Activated naive CD8-positive, alpha-beta T cell treated with anti-CD3 and anti-CD28 coated beads, Interleukin-2, amount 50 U/mL, for 24 hours (primary cell): ENCODE measurements at regions not wholly inside any gene's neighbourhood (a gene's known extent, or its start where the extent isn't known, plus 50 kb on each side); places are given as distances from the start of the nearest gene placed in this dataset.

Experiments used
- ATAC-seq: fragments of 150-1000 bp; cut with Tn5 transposase; one replicate; pipeline ENCODE4 v1.10.0; 2021
- DNase-seq: peaks from one replicate; pipeline ENCODE4 v3.0.0; 2021
- H3K27ac Mint-ChIP-seq: one replicate; pipeline ENCODE4 v1.8.0; 2021; ENCODE audit warnings: mild to moderate bottlenecking, mixed read lengths
- H3K27me3 Mint-ChIP-seq: one replicate; pipeline ENCODE4 v1.8.0; 2021; ENCODE audit warnings: mixed read lengths
- H3K36me3 Mint-ChIP-seq: one replicate; pipeline ENCODE4 v1.8.0; 2021; ENCODE audit warnings: low read depth, mixed read lengths
- H3K4me1 Mint-ChIP-seq: one replicate; pipeline ENCODE4 v1.8.0; 2021; ENCODE audit warnings: mixed read lengths
- H3K4me3 Mint-ChIP-seq: one replicate; pipeline ENCODE4 v1.8.0; 2021; ENCODE audit warnings: mild to moderate bottlenecking, moderate library complexity, mixed read lengths
- H3K9me3 Mint-ChIP-seq: one replicate; pipeline ENCODE4 v1.8.0; 2021; ENCODE audit warnings: mixed read lengths

DNA sequence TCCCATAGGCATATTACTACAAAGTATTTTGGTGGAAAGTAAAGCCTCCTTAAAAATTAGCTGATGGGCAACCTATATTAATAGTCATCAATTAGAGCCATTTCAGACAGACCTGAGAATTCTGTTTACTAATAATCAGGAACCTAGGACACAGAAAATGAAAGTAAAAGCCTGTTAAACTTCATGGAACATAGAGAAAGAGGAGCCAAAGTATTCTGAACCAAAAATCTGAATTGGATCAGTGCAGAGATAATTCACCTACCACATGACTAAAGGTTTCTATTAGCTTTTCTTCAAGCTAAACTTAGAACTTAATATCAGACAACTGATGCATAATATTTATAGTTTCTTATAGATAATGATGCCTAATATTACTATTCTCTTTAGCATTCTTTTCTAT lies 204.5 kb upstream of the RHOBTB1 start:
- ATAC-seq (no peak), DNase-seq (no peak)
- Mint-ChIP-seq H3K4me1 (no peaks in the 10 kb centered on the region), H3K4me3 (no peak overlapping the region), H3K9me3 (no peaks in the 10 kb centered on the region), H3K27ac (no peak overlapping the region), H3K36me3 (no peaks in the 10 kb centered on the region), H3K27me3 (peaks cover 1% of the 10 kb centered on the region)

DNA sequence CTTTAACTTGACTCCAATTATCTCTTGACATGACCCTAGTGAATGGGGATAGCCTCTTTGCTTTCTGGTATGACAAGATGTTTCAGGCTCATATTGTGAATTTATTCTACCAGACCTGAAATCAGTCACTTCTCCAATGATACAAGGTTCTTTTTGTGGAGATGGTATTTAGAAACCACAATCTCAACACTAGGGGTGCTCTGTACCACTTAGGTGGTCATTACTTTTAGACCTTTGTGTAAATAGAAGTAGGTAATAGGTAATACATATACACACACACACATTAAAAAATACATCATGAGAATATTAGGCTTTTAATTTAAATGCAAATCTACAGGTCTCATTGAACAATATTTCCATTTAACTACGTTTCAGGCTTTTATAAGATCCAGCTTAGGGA lies 199.0 kb upstream of the RHOBTB1 start:
- Mint-ChIP-seq H3K4me3 (no peak overlapping the region), H3K36me3 (no peaks in the 10 kb centered on the region), H3K4me1 (peaks cover 2% of the 10 kb centered on the region), H3K27me3 (peaks cover 1% of the 10 kb centered on the region), H3K27ac (no peak overlapping the region), H3K9me3 (no peaks in the 10 kb centered on the region)
- no peak for DNase-seq
- ATAC-seq, result no peak

DNA sequence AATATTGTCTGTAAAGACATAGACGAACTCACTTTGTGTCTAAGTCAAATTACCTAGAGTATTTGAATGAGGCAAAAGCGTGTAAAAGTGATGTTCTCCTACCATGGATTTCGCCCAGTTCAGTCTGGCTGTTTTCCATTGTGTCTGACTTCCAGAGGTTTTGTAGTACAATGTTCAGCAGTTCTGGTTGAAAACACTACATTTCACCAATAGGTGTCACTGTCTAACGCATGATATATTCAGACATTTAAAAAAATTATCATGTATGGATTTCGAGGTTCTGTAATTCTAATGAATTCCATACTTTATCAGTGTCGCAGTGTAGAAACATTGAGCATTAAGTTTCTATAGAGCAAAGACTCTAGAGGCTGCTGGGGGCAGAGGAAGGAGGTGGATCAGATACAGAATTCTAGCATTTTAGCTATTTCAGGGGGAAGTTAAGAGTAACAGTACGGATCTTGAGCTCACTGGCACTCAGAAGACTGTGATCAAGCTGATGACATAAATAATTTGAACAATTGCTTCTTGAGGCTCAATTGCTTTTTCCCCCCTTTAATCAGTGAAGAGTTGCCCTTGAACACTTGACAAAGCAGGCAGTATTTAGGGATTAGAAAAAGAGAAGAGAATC lies 196.9 kb upstream of the RHOBTB1 start:
- Mint-ChIP-seq H3K36me3 (no peaks in the 10 kb centered on the region), H3K4me3 (no peak overlapping the region), H3K4me1 (peaks cover 6% of the 10 kb centered on the region), H3K27me3 (no peaks in the 10 kb centered on the region), H3K27ac (no peak overlapping the region), H3K9me3 (no peaks in the 10 kb centered on the region)
- no peak for ATAC-seq
- DNase-seq, result no peak

DNA sequence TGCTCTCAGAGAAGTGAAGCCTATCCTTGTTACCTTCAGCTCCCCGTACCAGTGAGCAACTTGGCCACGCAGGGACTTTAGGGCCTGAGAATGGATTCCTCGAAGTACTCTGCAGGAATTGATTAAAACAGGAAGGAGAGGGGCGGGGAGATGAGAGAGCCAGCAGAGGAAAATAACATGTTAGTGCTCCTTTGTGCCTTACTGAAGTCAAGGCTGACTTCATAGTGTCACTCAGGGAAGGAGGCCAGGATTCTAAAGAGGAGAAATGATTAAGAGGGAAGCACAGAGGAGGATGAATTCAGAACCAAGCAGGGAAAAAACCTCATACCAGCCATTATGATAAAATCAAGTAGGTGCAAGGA lies 195.6 kb upstream of the RHOBTB1 start:
- H3K36me3 Mint-ChIP-seq, result no peaks in the 10 kb centered on the region

DNA sequence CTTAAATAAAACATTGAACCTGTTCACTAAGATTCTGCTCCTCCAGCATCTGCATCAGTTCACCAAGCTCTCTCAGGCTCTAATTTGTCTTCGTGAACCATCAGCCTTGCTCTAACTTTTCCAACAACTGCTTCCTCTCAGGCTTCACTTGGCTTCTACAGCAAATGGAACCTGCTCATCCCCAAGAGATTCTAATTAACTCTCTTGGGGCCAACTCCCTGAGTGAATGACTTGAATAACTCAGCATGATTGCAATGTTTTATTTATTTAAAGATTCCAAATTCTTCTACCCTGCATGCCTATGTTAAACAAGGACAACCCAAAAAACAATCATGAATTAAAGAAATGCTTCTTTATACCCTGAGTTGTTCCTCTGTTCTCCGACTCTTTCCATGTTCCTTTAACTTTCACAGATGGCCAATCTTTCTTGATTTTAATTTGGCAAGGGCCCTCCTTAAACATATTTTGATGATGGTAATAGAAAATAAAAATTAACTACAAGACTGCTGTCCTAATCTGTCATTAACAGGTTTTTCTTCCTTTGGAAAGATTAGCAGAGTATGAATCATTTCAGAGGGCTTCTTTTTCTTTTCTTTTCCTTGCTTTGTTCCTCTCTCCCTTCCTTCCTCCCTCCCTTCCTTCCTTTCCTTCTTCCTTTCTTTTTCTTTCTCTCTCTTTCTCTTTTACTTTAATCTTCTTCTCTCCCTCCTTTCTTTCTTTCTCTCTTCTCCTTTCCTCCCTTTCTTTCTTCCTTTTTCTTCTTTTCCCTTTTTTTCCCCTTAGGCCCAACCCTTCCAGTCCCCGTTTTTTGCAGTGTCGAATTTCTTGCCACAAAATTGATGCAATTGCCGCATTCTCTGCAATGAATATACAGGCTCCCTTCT lies 195.0 kb upstream of the RHOBTB1 start:
- Mint-ChIP-seq H3K4me3 (no peak overlapping the region), H3K27me3 (no peaks in the 10 kb centered on the region), H3K4me1 (peaks cover 10% of the 10 kb centered on the region), H3K27ac (no peak overlapping the region), H3K9me3 (no peaks in the 10 kb centered on the region), H3K36me3 (no peaks in the 10 kb centered on the region)
- DNase-seq (no peak), ATAC-seq (no peak)

More for the DNA sequence above, 195.6 kb upstream of the RHOBTB1 start:
- no peak for ATAC-seq
- no peak overlapping the region for H3K4me3 Mint-ChIP-seq
- H3K4me1 Mint-ChIP-seq, result peaks cover 10% of the 10 kb centered on the region
- H3K27ac Mint-ChIP-seq, result no peak overlapping the region
- H3K27me3 Mint-ChIP-seq, result no peaks in the 10 kb centered on the region
- no peaks in the 10 kb centered on the region for H3K9me3 Mint-ChIP-seq
- DNase-seq, result no peak

DNA sequence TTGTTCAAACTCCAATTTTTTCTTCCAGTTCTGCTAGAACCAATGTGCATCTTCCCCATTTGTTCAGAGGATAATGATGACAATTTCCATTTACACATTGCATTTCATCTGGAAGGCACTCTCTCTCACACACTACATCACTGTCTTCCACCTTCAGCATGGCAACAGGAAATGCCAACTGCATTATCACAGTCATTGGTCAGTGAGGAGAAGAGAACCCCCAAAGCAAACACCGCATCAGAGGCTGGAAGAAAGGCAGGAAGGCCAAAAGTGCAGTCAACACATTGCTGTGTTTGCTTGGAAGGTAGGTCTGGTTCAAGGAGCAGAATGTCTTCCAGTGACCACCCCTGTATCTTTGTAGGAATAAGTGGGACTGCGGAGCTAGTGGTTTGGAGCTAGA lies 192.2 kb upstream of the RHOBTB1 start:
- H3K4me3 Mint-ChIP-seq, result no peak overlapping the region
- no peak for ATAC-seq
- no peaks in the 10 kb centered on the region for H3K36me3 Mint-ChIP-seq
- no peaks in the 10 kb centered on the region for H3K9me3 Mint-ChIP-seq
- no peaks in the 10 kb centered on the region for H3K27me3 Mint-ChIP-seq
- no peak overlapping the region for H3K27ac Mint-ChIP-seq
- no peak for DNase-seq
- peaks cover 10% of the 10 kb centered on the region for H3K4me1 Mint-ChIP-seq

DNA sequence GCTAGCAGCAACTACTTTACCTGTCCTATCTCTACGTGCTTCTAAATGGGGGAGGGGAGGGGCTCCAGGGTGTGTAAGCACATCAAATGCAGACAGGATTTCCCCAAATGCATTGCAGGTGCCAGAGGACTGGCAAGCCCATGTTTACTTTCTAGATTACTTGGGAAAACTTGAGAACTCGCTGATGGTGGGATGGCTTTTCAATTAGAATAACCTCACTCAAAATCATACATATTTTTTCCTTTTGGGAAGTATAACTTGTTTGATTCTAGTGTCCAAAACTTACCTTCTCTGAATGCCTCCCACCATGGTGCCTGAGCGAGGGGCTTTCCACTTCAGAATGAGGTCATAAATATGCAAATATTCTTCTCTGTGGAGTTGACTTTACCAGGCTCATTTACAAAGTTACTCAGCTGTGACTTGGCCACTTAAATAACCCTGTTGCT lies 191.3 kb upstream of the RHOBTB1 start:
- Mint-ChIP-seq H3K27me3 (no peaks in the 10 kb centered on the region), H3K4me1 (peaks cover 8% of the 10 kb centered on the region), H3K27ac (no peak overlapping the region), H3K4me3 (no peak overlapping the region), H3K36me3 (no peaks in the 10 kb centered on the region), H3K9me3 (no peaks in the 10 kb centered on the region)
- ATAC-seq, result no peak
- DNase-seq, result no peak

DNA sequence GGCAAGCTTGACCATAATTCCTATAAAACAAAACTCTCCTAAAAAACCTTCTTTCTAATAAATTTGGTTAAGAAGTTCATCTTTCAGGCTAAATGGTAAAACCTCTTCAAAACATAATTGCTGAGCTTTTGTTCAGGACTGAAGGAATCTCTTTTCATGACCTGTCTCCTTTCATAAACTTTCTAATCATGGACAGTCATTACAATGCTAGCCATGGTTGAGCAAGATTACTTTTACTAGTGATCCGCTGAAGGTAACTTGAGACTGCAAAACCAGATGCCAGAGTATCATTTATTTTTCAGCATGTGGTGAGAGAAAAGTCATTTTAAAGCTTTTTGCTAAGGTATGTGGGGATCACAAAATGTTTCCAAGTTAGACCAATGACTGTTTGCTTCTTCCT lies 186.4 kb upstream of the RHOBTB1 start:
- Mint-ChIP-seq H3K4me1 (peaks cover 3% of the 10 kb centered on the region), H3K27ac (no peak overlapping the region), H3K4me3 (no peak overlapping the region), H3K36me3 (peaks cover 1% of the 10 kb centered on the region), H3K9me3 (peaks cover 4% of the 10 kb centered on the region), H3K27me3 (peaks cover 2% of the 10 kb centered on the region)
- ATAC-seq, result no peak
- DNase-seq, result no peak

DNA sequence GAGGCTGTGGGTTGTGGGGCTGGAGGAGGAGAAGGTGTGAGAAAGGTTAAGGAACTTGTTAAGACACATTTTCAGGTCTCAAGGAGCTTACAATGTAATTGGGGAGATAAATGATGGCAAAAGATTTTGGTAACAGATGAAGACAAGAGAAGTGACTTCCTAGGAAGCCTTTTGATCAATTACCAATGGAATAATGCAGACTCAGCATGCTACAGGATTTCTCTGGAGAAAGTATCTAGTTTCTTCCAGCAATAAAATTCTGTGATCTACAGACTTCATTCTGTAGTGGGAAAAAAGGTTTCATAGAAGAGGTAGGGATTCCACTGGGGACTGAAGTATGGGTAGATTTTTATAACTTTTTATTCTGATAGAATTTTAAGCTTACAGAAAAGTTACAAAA lies 184.2 kb upstream of the RHOBTB1 start:
- Mint-ChIP-seq H3K36me3 (peaks cover 1% of the 10 kb centered on the region), H3K27me3 (peaks cover 2% of the 10 kb centered on the region), H3K9me3 (peaks cover 4% of the 10 kb centered on the region), H3K4me1 (peaks cover 3% of the 10 kb centered on the region), H3K4me3 (no peak overlapping the region), H3K27ac (no peak overlapping the region)
- ATAC-seq, result no peak
- DNase-seq, result no peak

DNA sequence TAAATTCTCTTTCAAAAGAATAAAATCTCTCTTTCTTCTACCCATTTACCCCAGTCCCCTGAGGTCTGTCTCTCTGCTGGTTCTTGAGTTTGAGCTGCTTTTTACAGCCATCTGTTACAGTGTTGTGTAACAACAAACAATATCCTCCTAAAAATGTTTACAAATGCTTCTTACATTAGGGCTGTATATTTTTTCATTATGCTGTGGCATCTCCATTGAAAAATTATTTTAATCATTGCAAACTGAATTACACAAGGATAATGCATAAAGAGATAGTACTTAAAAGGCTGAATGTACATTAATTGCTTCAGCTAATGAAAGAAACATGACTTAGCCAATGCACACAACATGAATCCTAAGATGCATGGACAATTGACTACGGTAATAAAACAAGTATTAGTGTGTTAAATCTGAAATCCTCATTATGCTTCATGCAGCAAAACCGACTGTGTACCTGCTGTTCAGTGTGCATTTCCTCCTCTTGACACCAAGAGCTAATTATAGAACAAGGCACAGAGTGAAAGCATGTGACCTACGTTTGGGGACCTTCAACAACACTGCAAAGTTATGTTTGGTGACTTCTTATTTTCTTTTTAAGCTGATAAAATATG lies 181.7 kb upstream of the RHOBTB1 start:
- H3K9me3 Mint-ChIP-seq, result peaks cover 4% of the 10 kb centered on the region
- H3K4me1 Mint-ChIP-seq, result peaks cover 6% of the 10 kb centered on the region
- H3K4me3 Mint-ChIP-seq, result no peak overlapping the region
- H3K27me3 Mint-ChIP-seq, result peaks cover 2% of the 10 kb centered on the region
- peaks cover 1% of the 10 kb centered on the region for H3K36me3 Mint-ChIP-seq
- H3K27ac Mint-ChIP-seq, result no peak overlapping the region
- ATAC-seq, result no peak
- no peak for DNase-seq

DNA sequence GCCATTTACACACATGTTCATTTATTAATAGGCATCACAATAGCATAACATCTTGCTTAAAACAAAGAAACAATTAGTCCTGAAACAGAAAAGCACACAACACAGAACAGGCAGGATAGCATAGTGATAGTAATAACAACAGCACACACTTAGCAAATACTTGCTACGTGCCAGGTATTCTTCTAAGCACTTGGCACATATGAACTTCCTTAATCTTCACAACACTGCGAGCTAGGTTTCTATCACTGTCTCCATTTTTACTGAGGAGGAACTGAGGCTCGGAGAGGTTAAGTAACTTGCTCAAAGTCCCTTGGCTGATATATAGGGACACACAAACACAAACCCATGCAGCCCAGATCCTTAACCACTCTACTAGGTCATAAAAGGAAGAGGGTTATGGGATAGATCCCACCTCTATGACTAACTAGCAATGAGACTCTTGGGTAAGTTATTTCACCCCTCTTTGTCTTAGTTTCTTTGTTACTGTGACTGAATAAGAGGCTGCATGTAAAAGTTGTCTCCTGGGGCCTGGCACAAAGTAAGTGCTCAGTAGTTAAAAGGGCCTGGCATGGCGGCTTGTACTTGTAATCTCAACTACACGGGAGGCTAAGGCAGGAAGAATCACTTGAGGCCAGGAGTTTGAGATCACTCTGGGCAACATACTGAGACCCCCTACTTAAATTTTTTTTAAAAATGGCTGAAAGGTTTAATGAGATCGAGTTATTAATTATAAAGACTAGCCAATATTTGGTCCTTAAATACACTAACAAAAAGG lies 181.0 kb upstream of the RHOBTB1 start:
- peaks cover 6% of the 10 kb centered on the region for H3K4me1 Mint-ChIP-seq
- H3K27ac Mint-ChIP-seq, result no peak overlapping the region
- H3K27me3 Mint-ChIP-seq, result peaks cover 2% of the 10 kb centered on the region
- peaks cover 1% of the 10 kb centered on the region for H3K36me3 Mint-ChIP-seq
- H3K9me3 Mint-ChIP-seq, result peaks cover 4% of the 10 kb centered on the region
- no peak for ATAC-seq
- DNase-seq, result no peak
- no peak overlapping the region for H3K4me3 Mint-ChIP-seq

DNA sequence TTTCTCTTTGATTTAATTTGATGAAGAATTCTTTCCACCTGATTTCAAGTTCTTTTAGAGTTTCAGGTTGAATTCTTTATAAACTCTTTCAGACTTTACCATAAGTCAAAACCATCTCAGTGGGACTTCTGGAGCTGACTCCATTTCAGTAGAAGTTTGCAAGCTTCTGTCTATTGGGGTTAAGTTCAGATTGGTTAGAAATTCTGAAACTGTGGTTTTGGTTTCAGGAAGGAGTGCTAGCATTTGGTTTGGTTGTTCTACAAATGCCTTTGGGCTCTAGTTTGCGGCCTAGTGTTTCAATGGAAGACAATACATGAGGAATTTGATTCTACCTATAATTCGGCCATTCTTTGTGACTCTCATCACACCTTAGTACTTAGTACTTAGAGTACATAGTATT lies 176.8 kb upstream of the RHOBTB1 start:
- Mint-ChIP-seq H3K4me1 (peaks cover 6% of the 10 kb centered on the region), H3K9me3 (no peaks in the 10 kb centered on the region), H3K36me3 (no peaks in the 10 kb centered on the region), H3K4me3 (no peak overlapping the region), H3K27ac (no peak overlapping the region), H3K27me3 (no peaks in the 10 kb centered on the region)
- no peak for ATAC-seq
- no peak for DNase-seq

DNA sequence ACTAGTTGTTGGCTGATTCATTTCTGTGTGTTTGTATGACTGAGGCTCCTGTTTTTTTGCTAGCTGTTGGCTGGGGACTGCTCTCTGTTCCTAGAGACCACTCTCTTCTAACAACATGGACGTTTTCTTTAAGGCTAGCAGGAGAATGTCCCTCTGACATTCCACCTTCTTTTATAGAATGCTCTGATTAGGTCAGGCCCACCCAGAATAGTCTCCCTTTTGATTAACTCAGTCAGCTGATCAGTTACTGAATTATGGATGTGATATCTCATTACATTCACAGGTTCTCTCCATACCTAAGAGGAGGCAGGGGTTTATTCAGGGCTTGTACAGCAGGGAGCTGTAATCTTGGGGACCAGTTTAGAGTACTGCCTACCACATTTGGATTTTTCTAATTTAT lies 175.6 kb upstream of the RHOBTB1 start:
- ATAC-seq (no peak), DNase-seq (no peak)
- Mint-ChIP-seq H3K27ac (no peak overlapping the region), H3K36me3 (no peaks in the 10 kb centered on the region), H3K4me1 (peaks cover 3% of the 10 kb centered on the region), H3K9me3 (no peaks in the 10 kb centered on the region), H3K27me3 (no peaks in the 10 kb centered on the region), H3K4me3 (no peak overlapping the region)

DNA sequence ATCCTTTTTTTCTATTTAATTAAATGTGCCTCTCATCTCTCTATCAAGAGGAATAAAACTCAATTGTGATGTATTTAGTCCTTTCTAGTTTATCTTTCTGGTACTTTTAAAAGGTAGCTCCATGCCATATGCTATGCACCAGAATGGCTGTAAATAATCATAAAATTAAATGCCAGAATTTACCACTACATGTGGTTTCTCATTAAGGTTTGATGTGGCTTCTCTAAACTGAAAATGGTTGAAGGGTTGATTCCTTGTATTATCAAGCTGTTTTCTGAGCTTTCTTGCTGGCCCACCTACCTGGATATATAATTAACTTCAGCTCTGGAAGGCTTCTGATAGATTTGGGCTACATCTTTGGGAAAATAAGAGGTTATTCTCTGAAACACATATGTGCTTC lies 171.9 kb upstream of the RHOBTB1 start:
- no peak for DNase-seq
- Mint-ChIP-seq H3K36me3 (no peaks in the 10 kb centered on the region), H3K4me1 (no peaks in the 10 kb centered on the region), H3K27me3 (peaks cover under 1% of the 10 kb centered on the region), H3K27ac (no peak overlapping the region), H3K9me3 (no peaks in the 10 kb centered on the region), H3K4me3 (no peak overlapping the region)
- ATAC-seq, result no peak
